ENCODE measurements at regions not wholly inside any gene's neighbourhood (a gene's known extent, or its start where the extent isn't known, plus 50 kb on each side); places are given as distances from the start of the nearest gene placed in this dataset.

DNA sequence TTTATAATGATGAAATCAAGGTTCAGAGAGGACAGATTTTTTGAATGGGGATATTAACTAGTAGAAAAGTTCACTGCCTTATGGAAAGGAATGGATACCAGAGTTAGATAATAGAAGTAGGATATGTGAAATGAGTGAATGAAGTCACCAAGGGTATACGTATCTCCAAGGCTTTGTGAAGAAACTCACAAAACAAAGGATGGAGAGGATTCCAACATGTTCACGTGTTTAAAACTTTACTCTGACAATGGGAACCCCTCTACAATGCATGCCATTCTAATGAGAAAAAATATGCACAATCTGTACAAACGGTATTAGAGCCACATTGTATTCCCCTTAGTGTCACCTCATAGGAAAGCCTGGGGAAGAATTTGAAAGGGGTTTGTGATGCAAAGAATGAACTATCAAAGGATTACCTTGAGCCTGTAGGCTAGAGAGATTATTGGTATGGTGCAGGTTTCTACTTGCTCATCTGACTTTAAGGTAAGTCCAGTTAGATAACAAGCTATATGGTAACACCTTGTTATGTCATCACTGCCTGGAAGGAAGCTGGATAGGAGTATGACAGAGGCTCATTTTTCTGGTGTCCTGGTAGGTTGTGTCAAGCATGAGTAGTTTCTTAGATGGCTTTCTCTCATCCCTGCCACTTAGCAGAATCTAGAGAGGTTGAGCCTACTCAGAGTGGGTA lies 250.3 kb upstream of the SEMA6A start:
- H3K4me3 ChIP-seq, result no peak overlapping the region
- no peaks in the 10 kb centered on the region for H3K4me1 ChIP-seq (ENCODE audit: control insufficient read depth in 5 of 5, insufficient read depth in 5 of 5, low read length in 5 of 5)
- DNase-seq, result no peak
- no peak for ATAC-seq (ENCODE audit: insufficient read depth, low FRiP score)
- H3K36me3 ChIP-seq (ENCODE audit: control insufficient read depth in 4 of 4, insufficient read depth in 4 of 4, low read length in 4 of 4), result no peaks in the 10 kb centered on the region
- no peaks in the 10 kb centered on the region for H3K9me3 ChIP-seq (ENCODE audit: control insufficient read depth in 4 of 4, insufficient read depth in 3 of 4, low read length in 3 of 4)
- TF ChIP-seq, protein P1, sequence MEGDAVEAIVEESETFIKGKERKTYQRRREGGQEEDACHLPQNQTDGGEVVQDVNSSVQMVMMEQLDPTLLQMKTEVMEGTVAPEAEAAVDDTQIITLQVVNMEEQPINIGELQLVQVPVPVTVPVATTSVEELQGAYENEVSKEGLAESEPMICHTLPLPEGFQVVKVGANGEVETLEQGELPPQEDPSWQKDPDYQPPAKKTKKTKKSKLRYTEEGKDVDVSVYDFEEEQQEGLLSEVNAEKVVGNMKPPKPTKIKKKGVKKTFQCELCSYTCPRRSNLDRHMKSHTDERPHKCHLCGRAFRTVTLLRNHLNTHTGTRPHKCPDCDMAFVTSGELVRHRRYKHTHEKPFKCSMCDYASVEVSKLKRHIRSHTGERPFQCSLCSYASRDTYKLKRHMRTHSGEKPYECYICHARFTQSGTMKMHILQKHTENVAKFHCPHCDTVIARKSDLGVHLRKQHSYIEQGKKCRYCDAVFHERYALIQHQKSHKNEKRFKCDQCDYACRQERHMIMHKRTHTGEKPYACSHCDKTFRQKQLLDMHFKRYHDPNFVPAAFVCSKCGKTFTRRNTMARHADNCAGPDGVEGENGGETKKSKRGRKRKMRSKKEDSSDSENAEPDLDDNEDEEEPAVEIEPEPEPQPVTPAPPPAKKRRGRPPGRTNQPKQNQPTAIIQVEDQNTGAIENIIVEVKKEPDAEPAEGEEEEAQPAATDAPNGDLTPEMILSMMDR (IDR thresholded peaks at IDR 0.05; ENCODE audit: control extremely low read depth, extremely low read depth), result no peak
- 76 to 90% methylated on average over 3 of the region's 3 CpGs for WGBS, 2 donors
- H3K9ac ChIP-seq (ENCODE audit: insufficient read depth in 1 of 2, low read length in 2 of 2), result no peak overlapping the region
- H3K27me3 ChIP-seq (ENCODE audit: control insufficient read depth in 3 of 3, insufficient read depth in 3 of 3, low read length in 2 of 3), result no peaks in the 10 kb centered on the region
- H3K27ac ChIP-seq (ENCODE audit: low read depth in 1 of 2, low read length in 1 of 2), result no peak overlapping the region

DNA sequence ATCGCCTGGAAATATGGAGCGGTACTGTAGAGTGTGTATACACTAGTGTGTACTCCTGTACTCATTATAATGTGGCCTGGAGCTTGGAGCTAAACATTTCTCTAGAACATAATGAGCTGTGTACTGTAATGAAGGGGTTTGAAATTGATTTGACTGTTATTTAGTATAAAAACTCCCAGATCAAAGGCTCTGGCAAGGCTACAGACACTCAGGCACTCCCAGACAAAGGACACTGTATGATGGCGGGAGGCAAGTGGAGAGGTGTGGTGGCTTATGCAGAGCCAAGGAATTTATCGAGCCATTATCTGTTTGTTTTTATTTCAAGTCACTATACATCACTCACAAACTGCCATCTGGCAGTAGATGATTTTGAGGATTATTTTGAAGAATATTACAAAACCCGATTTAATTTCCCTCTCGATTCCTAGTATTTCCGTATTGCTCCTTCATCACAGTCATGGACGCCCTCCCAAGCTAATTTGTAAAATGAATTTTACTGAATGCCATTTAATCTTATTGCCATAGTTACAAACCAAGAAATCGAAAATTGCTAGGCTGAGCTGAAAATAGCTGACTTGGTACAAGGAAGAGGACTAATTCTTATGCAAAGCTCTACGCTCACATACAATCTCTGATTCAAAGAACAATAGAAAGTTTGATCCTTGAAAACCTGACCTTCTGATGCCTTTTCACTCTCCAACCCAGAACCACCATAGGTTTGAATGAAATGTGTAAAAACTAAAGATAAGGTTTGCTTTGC lies 240.2 kb upstream of the SEMA6A start:
- WGBS, 2 donors, result 88 to 91% methylated on average over 10 of the region's 10 CpGs
- H3K27ac ChIP-seq (ENCODE audit: low read depth in 1 of 2, low read length in 1 of 2), result no peak overlapping the region
- no peaks in the 10 kb centered on the region for H3K36me3 ChIP-seq (ENCODE audit: control insufficient read depth in 4 of 4, insufficient read depth in 4 of 4, low read length in 4 of 4)
- H3K9ac ChIP-seq (ENCODE audit: insufficient read depth in 1 of 2, low read length in 2 of 2), result no peak overlapping the region
- H3K9me3 ChIP-seq (ENCODE audit: control insufficient read depth in 4 of 4, insufficient read depth in 3 of 4, low read length in 3 of 4), result no peaks in the 10 kb centered on the region
- TF ChIP-seq, protein P1 (IDR thresholded peaks at IDR 0.05; ENCODE audit: control extremely low read depth, extremely low read depth), result no peak
- DNase-seq, result peak in 2 of 3 donors; percentile 31 to 32
- H3K4me3 ChIP-seq, result no peak overlapping the region
- H3K4me1 ChIP-seq (ENCODE audit: control insufficient read depth in 5 of 5, insufficient read depth in 5 of 5, low read length in 5 of 5), result no peaks in the 10 kb centered on the region
- H3K27me3 ChIP-seq (ENCODE audit: control insufficient read depth in 3 of 3, insufficient read depth in 3 of 3, low read length in 2 of 3), result no peaks in the 10 kb centered on the region
- ATAC-seq (ENCODE audit: insufficient read depth, low FRiP score), result no peak

DNA sequence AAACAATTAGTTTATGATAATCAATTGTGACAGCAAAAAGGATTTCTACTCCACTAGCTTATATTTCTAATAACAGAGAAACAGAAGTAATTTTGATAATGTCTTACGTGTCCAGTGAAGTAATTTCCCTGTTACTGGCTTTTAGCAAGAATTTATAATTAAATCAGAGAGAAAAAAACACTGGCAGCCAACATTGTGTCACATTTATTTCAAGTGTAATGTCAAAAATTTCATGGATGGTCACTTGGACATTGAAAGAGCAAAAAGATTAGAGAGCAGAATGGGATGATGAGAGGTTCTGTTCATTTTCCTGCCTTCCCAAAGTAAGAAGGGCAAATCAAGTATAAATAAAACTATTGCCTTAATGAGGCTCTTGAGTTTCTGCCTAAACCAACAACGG lies 239.3 kb upstream of the SEMA6A start:
- TF ChIP-seq, protein P1 (IDR thresholded peaks at IDR 0.05; ENCODE audit: control extremely low read depth, extremely low read depth), result no peak
- WGBS, 2 donors, result 63 to 66% methylated on average over 2 of the region's 2 CpGs

More for the DNA sequence above, 239.3 kb upstream of the SEMA6A start:
- DNase-seq, result no peak
- no peak for ATAC-seq (ENCODE audit: insufficient read depth, low FRiP score)
- H3K4me1 ChIP-seq (ENCODE audit: control insufficient read depth in 5 of 5, insufficient read depth in 5 of 5, low read length in 5 of 5), result no peaks in the 10 kb centered on the region
- H3K9ac ChIP-seq (ENCODE audit: insufficient read depth in 1 of 2, low read length in 2 of 2), result no peak overlapping the region
- no peaks in the 10 kb centered on the region for H3K36me3 ChIP-seq (ENCODE audit: control insufficient read depth in 4 of 4, insufficient read depth in 4 of 4, low read length in 4 of 4)
- H3K9me3 ChIP-seq (ENCODE audit: control insufficient read depth in 4 of 4, insufficient read depth in 3 of 4, low read length in 3 of 4), result no peaks in the 10 kb centered on the region
- no peaks in the 10 kb centered on the region for H3K27me3 ChIP-seq (ENCODE audit: control insufficient read depth in 3 of 3, insufficient read depth in 3 of 3, low read length in 2 of 3)
- H3K4me3 ChIP-seq, result no peak overlapping the region
- no peak overlapping the region for H3K27ac ChIP-seq (ENCODE audit: low read depth in 1 of 2, low read length in 1 of 2)
